ENCODE measurements at regions not wholly inside any gene's neighbourhood (a gene's known extent, or its start where the extent isn't known, plus 50 kb on each side); places are given as distances from the start of the nearest gene placed in this dataset.
"Not testable (repeated sequence)": the region's sequence is repeated elsewhere in the genome, so short reads cannot be mapped to it uniquely, and the experiment has no call there.

DNA sequence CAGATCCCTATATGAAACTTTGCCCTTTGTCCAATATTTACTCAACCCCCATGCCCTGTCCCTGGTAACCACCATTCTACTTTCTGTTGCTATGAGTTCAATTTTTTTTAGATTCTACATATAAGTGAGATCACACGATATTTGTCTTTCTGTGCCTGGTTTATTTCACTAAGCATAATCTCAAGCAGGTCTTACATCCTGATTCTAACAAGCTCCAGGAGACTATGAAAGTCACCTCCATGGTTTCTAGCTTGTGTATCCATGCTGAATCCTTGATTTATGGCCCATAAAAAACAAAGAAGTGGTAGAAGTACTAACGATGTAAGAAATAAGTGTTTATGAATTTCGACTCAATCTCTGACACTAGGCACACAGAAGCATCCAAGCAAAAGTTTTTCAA is 68.0 kb downstream of the OR5AK2 start:
- Histone ChIP-seq H3K27me3 (replicated peaks in 1 of 7) (no peaks in the 10 kb centered on the region), H3K9me3 (peaks cover 0 to 23% (median 3%) of the 10 kb centered on the region in 8 donors), H3K27ac (no peak overlapping the region), H3K4me1 (peaks cover 0 to 5% (median 0%) of the 10 kb centered on the region in 6 donors), H3K36me3 (no peaks in the 10 kb centered on the region), H3K4me3 (no peak overlapping the region)
- no peak for TF ChIP-seq CTCF (IDR thresholded peaks at IDR 0.05 in 8 of 11, conservative IDR thresholded peaks at IDR 0.05 in 3 of 11)
- TF ChIP-seq POLR2A (IDR thresholded peaks at IDR 0.05): no peak
- intact Hi-C loops (cut with DNase I; ENCODE audit: low total_unique reads): no loop called here
- 68 to 84% (median 73%) methylated on average over 3 of the region's 3 CpGs for WGBS, 5 donors
- no peak for DNase-seq

DNA sequence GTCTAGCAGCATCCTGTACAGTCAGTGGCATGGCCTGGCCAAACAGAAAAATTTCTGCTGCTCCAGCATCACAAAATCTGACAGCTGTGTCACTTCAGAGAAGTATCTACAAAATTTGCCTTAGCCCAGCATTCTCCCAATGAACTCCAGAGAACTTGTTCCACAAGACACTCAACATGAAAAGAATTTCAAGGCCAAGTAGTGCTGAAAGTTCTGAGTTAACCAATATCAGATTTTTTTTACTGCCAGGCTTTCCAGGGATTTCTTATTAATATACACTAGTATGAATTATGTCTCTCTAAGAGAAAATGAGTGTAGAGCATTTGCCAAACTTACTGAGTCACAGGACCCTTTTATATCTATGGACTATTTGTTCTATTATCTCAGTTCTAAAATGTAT is 68.8 kb downstream of the OR5AK2 start:
- no peak for DNase-seq
- intact Hi-C loops (cut with DNase I; ENCODE audit: low total_unique reads): no loop called here
- no peaks in the 10 kb centered on the region for H3K36me3 ChIP-seq
- H3K27me3 ChIP-seq (replicated peaks in 1 of 7): no peaks in the 10 kb centered on the region
- peaks cover 0 to 26% (median 11%) of the 10 kb centered on the region in 8 donors for H3K9me3 ChIP-seq
- no peak overlapping the region for H3K27ac ChIP-seq
- peaks cover 0 to 5% (median 0%) of the 10 kb centered on the region in 6 donors for H3K4me1 ChIP-seq
- H3K4me3 ChIP-seq: no peak overlapping the region
- TF ChIP-seq CTCF (IDR thresholded peaks at IDR 0.05 in 8 of 11, conservative IDR thresholded peaks at IDR 0.05 in 3 of 11) (no peak), POLR2A (IDR thresholded peaks at IDR 0.05) (no peak), POLR2AphosphoS5 (IDR thresholded peaks at IDR 0.05) (no peak)

DNA sequence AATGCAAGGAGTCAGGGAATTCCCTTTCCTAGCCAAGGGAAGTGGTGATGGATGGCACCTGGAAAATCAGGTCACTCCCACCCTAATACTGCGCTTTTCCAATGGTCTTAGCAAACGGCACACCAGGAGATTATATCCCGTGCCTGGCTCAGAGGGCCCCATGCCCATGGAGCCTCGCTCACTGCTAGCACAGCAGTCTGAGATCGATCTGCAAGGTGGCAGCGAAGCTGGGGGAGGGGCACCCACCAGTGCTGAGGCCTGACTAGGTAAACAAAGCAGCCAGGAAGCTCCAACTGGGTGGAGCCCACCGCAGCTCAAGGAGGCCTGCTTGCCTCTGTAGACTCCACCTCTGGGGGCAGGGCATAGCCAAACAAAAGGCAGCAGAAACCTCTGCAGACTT is 74.2 kb downstream of the OR5AK2 start:
- intact Hi-C loops (cut with DNase I; ENCODE audit: low total_unique reads); H3K27ac ChIP-seq; H3K4me1 ChIP-seq; H3K4me3 ChIP-seq; H3K27me3 ChIP-seq (replicated peaks in 1 of 7); DNase-seq; H3K36me3 ChIP-seq: not testable (repeated sequence)
- WGBS, 5 donors: 86 to 94% (median 92%) methylated on average over 2 to 7 of the region's 7 CpGs
- H3K9me3 ChIP-seq: peaks cover 0 to 39% (median 24%) of the 10 kb centered on the region in 8 donors

GRCh38 chr11:57069942-57070341 is 81.2 kb downstream of the OR5AK2 start:
- no peak overlapping the region for H3K4me3 ChIP-seq
- H3K4me1 ChIP-seq: peaks cover 0 to 2% (median 0%) of the 10 kb centered on the region in 6 donors
- DNase-seq: no peak
- H3K36me3 ChIP-seq: no peaks in the 10 kb centered on the region
- 56 to 74% (median 70%) methylated on average over 1 of the region's 1 CpG for WGBS, 5 donors
- TF ChIP-seq CTCF (IDR thresholded peaks at IDR 0.05 in 8 of 11, conservative IDR thresholded peaks at IDR 0.05 in 3 of 11) (no peak), POLR2A (IDR thresholded peaks at IDR 0.05) (no peak), POLR2AphosphoS5 (IDR thresholded peaks at IDR 0.05) (no peak)
- H3K27ac ChIP-seq: no peak overlapping the region
- peaks cover 0 to 8% (median 4%) of the 10 kb centered on the region in 8 donors for H3K9me3 ChIP-seq
- no peaks in the 10 kb centered on the region for H3K27me3 ChIP-seq (replicated peaks in 1 of 7)
- intact Hi-C loops (cut with DNase I; ENCODE audit: low total_unique reads): no loop called here

- intact Hi-C loops (cut with DNase I; ENCODE audit: low total_unique reads): no loop called here
- DNase-seq: no peak
Observed at GRCh38 chr11:57071829-57072228, 83.1 kb downstream of the OR5AK2 start.

More at GRCh38 chr11:57071829-57072228, 83.1 kb downstream of the OR5AK2 start:
- Histone ChIP-seq H3K9me3 (peaks cover 0 to 8% (median 4%) of the 10 kb centered on the region in 8 donors), H3K36me3 (no peaks in the 10 kb centered on the region), H3K27me3 (replicated peaks in 1 of 7) (no peaks in the 10 kb centered on the region), H3K27ac (peak overlapping the region in 6 of 8 donors; percentile 33 to 61 (median 38)), H3K4me1 (peaks cover 0 to 2% (median 0%) of the 10 kb centered on the region in 6 donors), H3K4me3 (no peak overlapping the region)
- TF ChIP-seq POLR2AphosphoS5 (IDR thresholded peaks at IDR 0.05) (no peak), CTCF (IDR thresholded peaks at IDR 0.05 in 8 of 11, conservative IDR thresholded peaks at IDR 0.05 in 3 of 11) (no peak), POLR2A (IDR thresholded peaks at IDR 0.05) (no peak)
